ELR (cell line): ENCODE measurements at regions not wholly inside any gene's neighbourhood (a gene's known extent, or its start where the extent isn't known, plus 50 kb on each side); places are given as distances from the start of the nearest gene placed in this dataset.
"Not testable (repeated sequence)": the region's sequence is repeated elsewhere in the genome, so short reads cannot be mapped to it uniquely, and the experiment has no call there.

Experiments
- DNase-seq: peaks from one replicate; pipeline ENCODE4 v3.0.0-alpha.2; 2015; ENCODE audit warnings: low read depth

- DNase-seq, result no peak
Observed at GRCh38 chr1:25131794-25132193, 100.5 kb downstream of the SYF2 start.

GRCh38 chr1:25130895-25131294 lies 101.4 kb downstream of the SYF2 start:
- DNase-seq, result no peak

DNA sequence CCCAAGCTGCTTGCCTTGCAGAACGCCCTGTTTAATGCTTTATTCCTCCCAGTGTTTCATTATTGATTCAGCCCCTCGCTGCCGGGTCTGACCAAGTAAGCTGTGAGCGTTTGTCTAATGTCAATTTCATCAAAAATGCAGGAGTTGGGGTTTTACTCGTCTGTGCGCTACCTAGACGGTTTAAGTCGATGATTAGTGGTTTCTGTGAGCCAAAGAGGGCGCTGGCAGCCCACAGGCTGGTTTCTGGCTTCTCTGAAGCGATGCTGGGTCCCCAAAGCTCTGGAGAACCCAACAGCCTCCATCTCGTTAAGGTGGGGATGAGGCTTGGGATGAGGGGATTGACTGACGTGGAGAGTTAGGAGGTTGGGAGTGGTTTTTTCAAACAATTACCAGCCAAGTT lies 102.9 kb downstream of the SYF2 start:
- no peak for DNase-seq

- no peak for DNase-seq
Observed at GRCh38 chr1:25128121-25128621, 104.1 kb downstream of the SYF2 start.

DNA sequence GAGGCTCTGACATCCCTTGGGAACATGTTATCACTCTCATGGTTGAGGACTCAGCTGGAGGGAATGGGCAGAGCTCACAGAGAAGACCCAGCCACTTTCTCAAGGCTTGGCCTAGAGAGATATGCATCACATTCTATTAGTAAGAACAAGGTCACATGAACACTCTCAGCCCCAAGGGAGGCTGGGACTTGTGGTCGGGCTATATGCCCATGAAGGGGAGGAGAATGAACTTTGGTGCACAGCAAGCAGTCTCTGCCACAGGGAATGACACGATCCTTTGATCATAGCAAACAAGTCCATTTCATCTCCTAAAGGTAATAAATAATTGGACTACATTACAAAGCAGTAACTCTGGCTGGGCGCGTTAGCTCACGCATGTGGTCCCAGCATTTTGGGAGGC lies 105.7 kb downstream of the SYF2 start:
- peak; percentile 12 for DNase-seq

DNA sequence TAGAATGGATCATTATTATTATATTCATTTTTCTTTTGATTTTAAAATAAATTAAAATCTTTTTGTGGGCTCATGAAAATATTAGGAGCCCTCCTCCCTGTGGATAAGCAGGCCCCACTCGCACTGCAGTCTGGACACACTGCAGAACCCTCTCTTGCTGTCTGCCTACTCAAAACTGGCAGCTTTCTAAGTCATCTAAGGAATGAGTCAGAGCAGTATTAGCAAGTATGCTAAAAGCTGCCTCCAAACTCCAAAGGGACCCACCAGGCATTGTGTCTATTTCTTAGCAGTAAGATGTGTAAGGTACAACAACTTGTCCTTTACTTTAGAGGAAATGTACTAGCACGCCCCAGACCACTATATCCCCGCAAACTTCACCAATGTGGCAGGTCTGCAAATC lies 108.8 kb downstream of the SYF2 start:
- DNase-seq, result peak; percentile 26

- DNase-seq, result no peak
Observed at GRCh38 chr1:25122747-25123146, 109.6 kb downstream of the SYF2 start.

GRCh38 chr1:25120281-25120680 lies 112.0 kb downstream of the SYF2 start:
- DNase-seq, result no peak

- no peak for DNase-seq
Observed at GRCh38 chr1:25118546-25118945, 113.8 kb downstream of the SYF2 start.

GRCh38 chr1:25117233-25117823 lies 115.0 kb downstream of the SYF2 start:
- peak; percentile 10 for DNase-seq

DNA sequence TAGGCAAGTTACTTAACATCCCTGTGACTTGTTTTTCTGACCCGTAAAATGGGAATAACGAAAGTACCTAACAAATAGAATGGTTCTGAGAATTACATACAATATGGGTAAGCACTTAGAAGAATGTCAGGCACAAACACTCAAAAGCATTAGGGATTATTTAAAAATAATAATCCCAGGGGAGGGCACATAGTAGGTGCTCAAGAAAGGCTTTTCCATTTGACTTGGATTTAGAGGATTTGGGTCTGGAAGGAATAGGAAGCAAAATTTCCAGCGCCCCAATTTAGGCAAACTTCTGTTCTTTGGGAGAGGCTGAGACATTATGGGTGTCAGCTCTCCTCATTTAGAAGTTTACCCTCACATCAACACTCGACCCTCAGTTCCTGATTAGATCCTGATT lies 115.5 kb downstream of the SYF2 start:
- no peak for DNase-seq

DNA sequence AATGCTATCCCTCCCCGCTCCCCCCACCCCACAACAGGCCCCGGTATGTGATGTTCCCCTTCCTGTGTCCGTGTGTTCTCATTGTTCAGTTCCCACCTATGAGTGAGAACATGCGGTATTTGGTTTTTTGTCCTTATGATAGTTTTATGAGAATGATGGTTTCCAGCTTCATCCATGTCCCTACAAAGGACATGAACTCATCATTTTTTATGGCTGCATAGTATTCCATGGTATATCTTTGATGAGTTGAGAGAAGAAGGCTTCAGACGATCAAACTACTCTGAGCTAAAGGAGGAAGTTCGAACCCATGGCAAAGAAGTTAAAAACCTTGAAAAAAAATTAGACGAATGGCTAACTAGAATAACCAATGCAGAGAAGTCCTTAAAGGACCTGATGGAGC lies 116.2 kb downstream of the SYF2 start:
- DNase-seq, result not testable (repeated sequence)

DNA sequence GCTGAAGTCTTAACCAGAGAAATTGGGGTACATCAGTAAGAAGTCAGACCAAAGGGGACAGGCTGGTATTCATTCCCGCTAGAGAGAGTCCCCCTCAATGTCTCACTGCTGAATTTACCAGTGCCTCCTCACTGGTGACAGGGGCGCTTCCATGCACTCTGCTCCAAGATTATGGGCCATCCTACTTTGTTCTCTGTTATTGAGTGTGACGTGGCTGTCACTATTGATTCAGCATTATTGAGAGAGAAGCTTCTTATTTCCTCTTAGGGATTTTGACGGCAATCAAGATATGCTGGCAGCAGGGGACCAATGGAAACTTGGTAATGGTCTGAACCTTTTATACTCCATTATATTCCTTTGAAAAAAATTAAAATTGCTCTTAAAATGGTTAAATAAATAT lies 118.6 kb downstream of the SYF2 start:
- no peak for DNase-seq

DNA sequence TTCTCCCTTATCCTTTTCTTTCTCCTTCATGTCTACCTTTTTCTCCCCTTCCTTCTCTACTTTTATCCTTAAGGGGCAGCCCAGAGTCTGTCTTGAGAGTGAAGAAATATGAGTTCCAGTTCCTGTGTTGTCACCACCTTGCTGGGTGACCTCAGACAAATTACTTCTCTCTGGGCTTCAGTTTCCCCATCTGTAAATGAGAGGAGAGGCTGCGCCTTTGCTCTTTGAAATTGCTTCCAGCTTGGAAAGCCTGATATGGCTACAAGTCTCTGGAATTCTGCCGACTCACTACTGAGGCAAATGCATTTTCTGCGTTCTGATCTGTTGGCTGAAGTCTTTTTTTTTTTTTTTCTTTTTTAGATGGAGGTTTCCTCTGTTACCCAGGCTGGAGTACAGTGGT lies 119.2 kb downstream of the SYF2 start:
- DNase-seq, result no peak

DNA sequence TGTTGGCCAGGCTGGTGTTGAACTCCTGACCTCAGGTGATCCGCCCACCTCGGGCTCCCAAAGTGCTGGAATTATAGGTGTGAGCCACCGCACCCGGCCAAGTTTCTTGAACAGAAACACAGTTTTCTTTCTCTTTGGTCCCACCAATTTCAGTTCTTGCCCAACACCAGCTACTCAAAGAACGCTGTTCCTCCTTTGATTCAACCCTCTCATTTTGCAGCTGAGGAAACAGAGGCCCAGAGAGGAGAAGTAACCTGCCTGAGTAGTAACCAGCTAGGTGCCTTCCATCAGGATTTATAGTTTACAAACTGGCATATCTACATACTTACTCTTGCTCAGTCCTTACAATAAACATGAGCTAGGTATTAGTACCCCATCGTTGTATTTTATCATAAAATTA lies 119.9 kb downstream of the SYF2 start:
- no peak for DNase-seq

GRCh38 chr1:25111706-25112105 lies 120.6 kb downstream of the SYF2 start:
- peak; percentile 40 for DNase-seq

GRCh38 chr1:25110485-25110884 lies 121.8 kb downstream of the SYF2 start:
- DNase-seq, result no peak

- DNase-seq, result no peak
Observed at GRCh38 chr1:25110036-25110435, 122.3 kb downstream of the SYF2 start.

DNA sequence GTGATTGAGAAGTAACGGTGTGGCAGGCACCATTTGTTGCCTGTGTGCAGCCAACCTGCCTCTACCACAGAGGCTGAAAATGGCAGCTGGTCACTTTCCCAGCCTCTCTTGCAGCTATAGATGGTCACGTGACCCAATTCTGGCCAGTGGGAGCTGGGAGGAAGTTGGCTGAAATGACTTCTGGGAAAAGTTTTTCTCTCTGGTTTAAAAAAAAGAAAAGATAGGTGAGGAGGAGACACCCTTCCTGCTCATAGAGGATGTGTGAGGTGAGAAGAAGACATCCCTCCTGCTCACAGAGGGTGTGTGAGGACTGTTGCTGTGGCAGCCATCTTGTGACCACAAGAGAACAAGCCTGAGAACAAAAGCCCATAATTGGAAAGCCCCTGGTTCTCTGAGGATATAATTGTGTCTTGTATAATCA lies 122.8 kb downstream of the SYF2 start:
- DNase-seq, result no peak

DNA sequence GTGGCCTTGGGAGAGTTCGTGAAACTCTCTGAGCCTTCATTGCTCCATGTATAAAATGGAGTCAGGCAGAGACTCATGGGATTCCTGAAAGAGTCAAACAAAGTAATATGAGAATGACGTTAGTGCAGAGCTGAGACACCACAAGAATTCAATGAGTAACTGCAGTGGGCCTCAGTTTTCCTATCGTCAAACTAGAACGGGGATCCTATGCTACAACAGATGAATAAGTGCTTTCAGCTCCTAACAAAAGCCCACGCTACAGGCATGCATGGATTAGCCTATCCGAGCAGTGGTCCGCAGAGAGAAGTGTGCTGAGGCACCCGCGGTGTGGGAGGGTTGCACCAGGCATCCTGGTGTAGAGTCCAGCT lies 124.7 kb downstream of the SYF2 start:
- peak; percentile 68 for DNase-seq

GRCh38 chr1:25106976-25107642 lies 125.2 kb downstream of the SYF2 start:
- DNase-seq, result no peak

DNA sequence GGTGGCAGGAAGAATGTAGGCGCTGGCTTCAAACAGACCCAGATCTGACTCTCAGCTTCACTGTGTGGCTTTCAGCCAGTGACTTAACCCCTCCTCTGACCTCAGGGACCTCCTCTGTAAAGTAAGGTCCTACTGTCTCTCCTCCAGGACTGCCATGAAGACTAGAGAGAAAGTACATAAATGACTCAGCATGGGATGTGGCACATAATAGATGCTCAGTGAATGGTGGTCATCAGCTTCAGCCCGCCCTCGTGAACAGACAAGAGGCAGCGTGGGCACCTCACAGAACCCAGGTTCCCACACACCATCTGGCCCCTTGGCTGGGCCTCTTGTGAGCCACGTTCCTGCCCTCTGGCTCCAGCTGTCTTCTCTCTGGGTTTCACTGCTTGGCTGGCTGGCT lies 126.0 kb downstream of the SYF2 start:
- DNase-seq, result peak; percentile 26

GRCh38 chr1:25105836-25106235 lies 126.5 kb downstream of the SYF2 start:
- no peak for DNase-seq

DNA sequence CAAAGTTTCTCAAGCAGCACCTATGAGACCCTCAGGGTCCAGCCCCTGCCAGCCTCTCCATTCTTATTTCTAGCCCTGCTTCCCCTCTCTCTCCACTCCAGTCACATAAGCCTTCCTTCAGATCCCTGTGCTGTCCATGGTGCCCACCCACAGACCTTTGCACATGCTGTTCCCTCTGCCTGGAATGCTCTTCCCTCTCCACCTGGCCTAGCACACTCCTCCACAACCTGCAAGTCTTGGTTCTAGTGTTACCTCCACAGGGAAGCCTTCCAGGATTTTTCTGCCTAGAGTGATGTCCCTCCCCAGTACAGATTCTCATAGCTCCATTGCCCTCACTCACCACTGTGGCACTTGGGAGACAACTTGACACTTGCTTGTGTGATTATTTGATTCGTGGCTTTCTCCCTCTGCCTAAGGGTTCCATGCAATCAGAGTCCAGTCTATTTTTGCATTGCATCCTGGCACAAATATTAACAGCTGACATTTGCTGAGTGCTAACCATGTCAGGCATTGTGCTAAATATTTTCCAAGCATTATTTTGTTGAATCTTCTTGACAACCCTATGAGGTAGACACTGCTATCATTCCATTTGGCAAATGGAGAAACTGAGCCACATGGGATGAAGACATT lies 127.3 kb downstream of the SYF2 start:
- no peak for DNase-seq
